SK-N-SH treated with all-trans-retinoic acid at 6 μM for 48 hours (cell line): ENCODE measurements at regions not wholly inside any gene's neighbourhood (a gene's known extent, or its start where the extent isn't known, plus 50 kb on each side); places are given as distances from the start of the nearest gene placed in this dataset.
"Not testable (repeated sequence)": the region's sequence is repeated elsewhere in the genome, so short reads cannot be mapped to it uniquely, and the experiment has no call there.

ENCODE experiments used
- ATAC-seq: fragments of 200-7000 bp; cut with Tn5 transposase; 3 replicates; pipeline ENCODE4 v1.9.1; 2020; ENCODE audit warnings: mild to moderate bottlenecking, moderate library complexity
- ARNTL ChIP-seq: fragments of 450-650 bp; formaldehyde crosslinking; IDR thresholded peaks from 2 replicates; pipeline ENCODE4 v1.5.0; 2020; ENCODE audit warnings: low read depth, mild to moderate bottlenecking, moderate library complexity, borderline replicate concordance
- BACH2 ChIP-seq: fragments of 250-450 bp; sonication (Bioruptor Pico); IDR thresholded peaks from 2 replicates; pipeline ENCODE4 v1.9.0; 2021; ENCODE audit warnings: mild to moderate bottlenecking, borderline replicate concordance
- CSDC2 ChIP-seq: fragments of 250-450 bp; sonication (Bioruptor Pico); IDR thresholded peaks from 2 replicates; pipeline ENCODE4 v1.5.0; 2020; ENCODE audit warnings: mild to moderate bottlenecking, moderate library complexity
- CSRNP3 ChIP-seq: fragments of 250-450 bp; sonication (Bioruptor Pico); IDR thresholded peaks from 2 replicates; pipeline ENCODE4 v1.5.1; 2021; ENCODE audit warnings: mild to moderate bottlenecking, moderate library complexity
- GLIS3 ChIP-seq: fragments of 250-450 bp; sonication (Bioruptor Pico); IDR thresholded peaks from 2 replicates; pipeline ENCODE4 v1.5.0; 2020; ENCODE audit warnings: mild to moderate bottlenecking, moderate library complexity
- OSR1 ChIP-seq: fragments of 250-450 bp; sonication (Bioruptor Pico); IDR thresholded peaks from 2 replicates; pipeline ENCODE4 v1.8.0; 2022; ENCODE audit warnings: moderate library complexity, mild to moderate bottlenecking, inconsistent platforms
- PATZ1 ChIP-seq: fragments of 250-450 bp; sonication (Bioruptor Pico); IDR thresholded peaks from 2 replicates; pipeline ENCODE4 v1.8.0; 2020; ENCODE audit warnings: mild to moderate bottlenecking, moderate library complexity, borderline replicate concordance
- PPARA ChIP-seq: fragments of 250-450 bp; sonication (Bioruptor Pico); IDR thresholded peaks from 2 replicates; pipeline ENCODE4 v1.5.0; 2020; ENCODE audit warnings: mild to moderate bottlenecking, borderline replicate concordance
- RARB ChIP-seq: fragments of 250-450 bp; sonication (Bioruptor Pico); IDR thresholded peaks from 2 replicates; pipeline ENCODE4 v1.8.0; 2021; ENCODE audit warnings: mild to moderate bottlenecking, moderate library complexity
- SNAI2 ChIP-seq: fragments of 250-450 bp; sonication (Bioruptor Pico); IDR thresholded peaks from 2 replicates; pipeline ENCODE4 v1.5.0; 2020; ENCODE audit warnings: mild to moderate bottlenecking, moderate library complexity
- TOX ChIP-seq: fragments of 250-450 bp; sonication (Bioruptor Pico); IDR thresholded peaks from 2 replicates; pipeline ENCODE4 v1.8.0; 2021; ENCODE audit warnings: mild to moderate bottlenecking, moderate library complexity, borderline replicate concordance
- ZC3H10 ChIP-seq: fragments of 250-450 bp; sonication (Bioruptor Pico); IDR thresholded peaks from 2 replicates; pipeline ENCODE4 v1.5.1; 2021; ENCODE audit warnings: mild to moderate bottlenecking, moderate library complexity
- ZFP3 ChIP-seq: fragments of 250-450 bp; sonication (Bioruptor Pico); IDR thresholded peaks from 2 replicates; pipeline ENCODE4 v1.5.0; 2020; ENCODE audit warnings: mild to moderate bottlenecking, moderate library complexity
- ZFP30 ChIP-seq: fragments of 450-650 bp; formaldehyde crosslinking; IDR thresholded peaks from 2 replicates; pipeline ENCODE4 v1.5.0; 2022; ENCODE audit warnings: mild to moderate bottlenecking, moderate library complexity
- ZNF8 ChIP-seq: fragments of 450-650 bp; formaldehyde crosslinking; IDR thresholded peaks from 2 replicates; pipeline ENCODE4 v1.5.0; 2020; ENCODE audit warnings: mild to moderate bottlenecking, moderate library complexity
- TF ChIP-seq, protein P1 (sequence below): fragments of 250-450 bp; sonication (Bioruptor Pico); IDR thresholded peaks from 2 replicates; pipeline ENCODE4 v1.5.0; 2020; ENCODE audit warnings: mild to moderate bottlenecking, moderate library complexity

DNA sequence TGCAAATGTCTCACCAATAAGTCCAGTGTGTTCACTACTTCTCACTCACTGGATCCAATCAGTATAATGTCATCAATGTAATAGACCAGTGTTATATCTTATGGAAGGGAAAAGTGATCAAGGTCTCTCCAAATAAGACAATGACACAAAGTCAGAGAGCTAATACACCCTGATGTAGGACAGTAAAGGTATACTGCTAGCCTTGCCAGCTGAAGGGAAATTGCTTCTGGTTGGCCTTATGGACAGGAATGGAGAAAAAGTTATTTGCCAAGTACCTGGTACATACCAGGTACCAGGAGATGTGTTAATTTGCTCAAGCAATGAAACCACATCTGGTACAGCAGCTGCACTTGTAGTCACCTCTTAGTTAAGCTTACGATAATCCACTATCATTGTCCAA is 141.0 kb downstream of the LTN1 start (continued):
- TF ChIP-seq, protein P1, sequence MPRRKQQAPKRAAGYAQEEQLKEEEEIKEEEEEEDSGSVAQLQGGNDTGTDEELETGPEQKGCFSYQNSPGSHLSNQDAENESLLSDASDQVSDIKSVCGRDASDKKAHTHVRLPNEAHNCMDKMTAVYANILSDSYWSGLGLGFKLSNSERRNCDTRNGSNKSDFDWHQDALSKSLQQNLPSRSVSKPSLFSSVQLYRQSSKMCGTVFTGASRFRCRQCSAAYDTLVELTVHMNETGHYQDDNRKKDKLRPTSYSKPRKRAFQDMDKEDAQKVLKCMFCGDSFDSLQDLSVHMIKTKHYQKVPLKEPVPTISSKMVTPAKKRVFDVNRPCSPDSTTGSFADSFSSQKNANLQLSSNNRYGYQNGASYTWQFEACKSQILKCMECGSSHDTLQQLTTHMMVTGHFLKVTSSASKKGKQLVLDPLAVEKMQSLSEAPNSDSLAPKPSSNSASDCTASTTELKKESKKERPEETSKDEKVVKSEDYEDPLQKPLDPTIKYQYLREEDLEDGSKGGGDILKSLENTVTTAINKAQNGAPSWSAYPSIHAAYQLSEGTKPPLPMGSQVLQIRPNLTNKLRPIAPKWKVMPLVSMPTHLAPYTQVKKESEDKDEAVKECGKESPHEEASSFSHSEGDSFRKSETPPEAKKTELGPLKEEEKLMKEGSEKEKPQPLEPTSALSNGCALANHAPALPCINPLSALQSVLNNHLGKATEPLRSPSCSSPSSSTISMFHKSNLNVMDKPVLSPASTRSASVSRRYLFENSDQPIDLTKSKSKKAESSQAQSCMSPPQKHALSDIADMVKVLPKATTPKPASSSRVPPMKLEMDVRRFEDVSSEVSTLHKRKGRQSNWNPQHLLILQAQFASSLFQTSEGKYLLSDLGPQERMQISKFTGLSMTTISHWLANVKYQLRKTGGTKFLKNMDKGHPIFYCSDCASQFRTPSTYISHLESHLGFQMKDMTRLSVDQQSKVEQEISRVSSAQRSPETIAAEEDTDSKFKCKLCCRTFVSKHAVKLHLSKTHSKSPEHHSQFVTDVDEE, result no peak
- TF ChIP-seq ZNF8 (no peak), PPARA (CRISPR knock-in tag) (no peak)
- TF ChIP-seq, all 23 proteins: peak for 0

DNA sequence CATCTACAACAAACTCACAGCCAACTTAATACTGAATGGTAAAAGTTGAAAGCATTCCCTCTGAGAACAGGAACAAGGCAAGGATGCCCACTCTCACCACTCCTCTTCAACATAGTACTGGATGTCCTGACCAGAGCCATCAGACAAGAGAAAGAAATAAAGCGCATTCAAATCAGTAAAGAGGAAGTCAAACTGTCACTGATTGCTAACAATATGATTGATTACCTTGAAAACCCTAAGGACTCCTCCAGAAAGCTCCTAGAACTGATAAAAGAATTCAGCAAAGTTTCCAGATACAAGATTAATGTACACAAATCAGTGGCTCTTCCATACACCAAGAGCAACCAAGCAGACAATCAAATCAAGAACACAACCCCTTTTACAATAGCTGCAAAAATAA is 153.4 kb downstream of the LTN1 start:
- ATAC-seq, result not testable (repeated sequence)

- ATAC-seq, result not testable (repeated sequence)
Measured at GRCh38 chr21:28837426-28837825, 155.3 kb downstream of the LTN1 start.

- ATAC-seq, result not testable (repeated sequence)
Measured at GRCh38 chr21:28836588-28836987, 156.1 kb downstream of the LTN1 start.

- TF ChIP-seq ZNF8, result no peak
- TF ChIP-seq OSR1 (CRISPR knock-in tag), result no peak
- TF ChIP-seq CSDC2, result no peak
- no peak for TF ChIP-seq ZFP3
- no peak for TF ChIP-seq RARB (CRISPR knock-in tag)
- no peak for TF ChIP-seq ARNTL (CRISPR knock-in tag)
- no peak for TF ChIP-seq PATZ1 (CRISPR knock-in tag)
- TF ChIP-seq PPARA (CRISPR knock-in tag), result no peak
- TF ChIP-seq, protein P1, result no peak
- TF ChIP-seq ZC3H10, result no peak
- TF ChIP-seq ZFP30 (CRISPR knock-in tag), result no peak
- TF ChIP-seq, all 23 proteins: peak for 0
- ATAC-seq, result no peak
Measured at GRCh38 chr21:28834335-28835238, 158.1 kb downstream of the LTN1 start.

DNA sequence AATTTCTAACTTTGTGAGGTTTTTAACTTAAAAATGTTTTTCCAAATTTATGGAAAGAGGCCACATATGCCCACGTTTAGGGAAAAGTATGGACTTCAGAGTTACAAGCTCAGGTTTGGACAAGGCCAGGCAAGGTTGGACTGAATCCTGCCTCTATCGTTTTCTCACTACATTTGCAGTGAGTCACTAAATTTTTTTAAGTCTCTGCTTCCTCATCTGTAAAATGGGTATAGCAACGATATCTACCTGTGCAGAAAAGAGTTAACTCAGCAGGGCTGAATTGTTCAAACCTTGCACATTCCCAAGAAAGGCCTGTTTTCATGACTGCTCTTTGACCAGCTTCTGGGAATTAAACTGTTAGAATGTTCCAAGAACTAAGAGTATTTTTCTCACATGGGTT is 159.1 kb downstream of the LTN1 start:
- ATAC-seq, result no peak
- TF ChIP-seq GLIS3 (CRISPR knock-in tag) (no peak), CSRNP3 (CRISPR knock-in tag) (no peak), SNAI2 (CRISPR knock-in tag) (no peak), RARB (CRISPR knock-in tag) (no peak), TOX (no peak), BACH2 (no peak)
- TF ChIP-seq, protein P1, result no peak
